ENCODE measurements at regions not wholly inside any gene's neighbourhood (a gene's known extent, or its start where the extent isn't known, plus 50 kb on each side); places are given as distances from the start of the nearest gene placed in this dataset.
"Not testable (repeated sequence)": the region's sequence is repeated elsewhere in the genome, so short reads cannot be mapped to it uniquely, and the experiment has no call there.

DNA sequence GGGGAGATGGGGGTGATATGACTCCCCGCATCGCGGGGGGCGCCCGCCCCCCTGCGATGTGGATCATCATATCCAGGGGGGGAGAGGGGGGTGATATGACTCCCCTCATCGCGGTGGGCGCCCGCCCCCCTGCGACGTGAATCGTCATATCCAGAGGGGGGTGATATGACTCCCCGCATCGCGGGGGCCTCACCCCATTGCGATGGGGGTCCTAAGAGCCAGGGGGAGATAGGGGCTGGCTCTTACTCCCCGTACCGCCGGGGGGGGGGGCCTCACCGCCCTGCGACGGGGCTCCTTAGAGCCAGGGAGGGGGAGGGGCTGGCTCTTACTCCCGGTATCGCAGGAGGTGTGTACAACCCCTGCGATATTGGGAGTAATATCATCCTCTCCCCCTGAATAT lies 54.5 kb upstream of the FRG2C start:
- TF ChIP-seq FOXP1 (CRISPR knock-in tag; IDR thresholded peaks at IDR 0.05; ENCODE audit: borderline replicate concordance); TCF7 (CRISPR knock-in tag; IDR thresholded peaks at IDR 0.05; ENCODE audit: low read depth); SP1 (CRISPR knock-in tag; conservative IDR thresholded peaks at IDR 0.05); CREM (CRISPR knock-in tag; IDR thresholded peaks at IDR 0.05); ZNF263 (CRISPR knock-in tag; IDR thresholded peaks at IDR 0.05; ENCODE audit: low read depth); NFYB (CRISPR knock-in tag; conservative IDR thresholded peaks at IDR 0.05; ENCODE audit: low read depth); GTF2I (CRISPR knock-in tag; conservative IDR thresholded peaks at IDR 0.05); JAZF1 (CRISPR knock-in tag; IDR thresholded peaks at IDR 0.05); ZNF317 (CRISPR knock-in tag; IDR thresholded peaks at IDR 0.05; ENCODE audit: borderline replicate concordance, low read depth): not testable (repeated sequence)
- TF ChIP-seq, protein P1, sequence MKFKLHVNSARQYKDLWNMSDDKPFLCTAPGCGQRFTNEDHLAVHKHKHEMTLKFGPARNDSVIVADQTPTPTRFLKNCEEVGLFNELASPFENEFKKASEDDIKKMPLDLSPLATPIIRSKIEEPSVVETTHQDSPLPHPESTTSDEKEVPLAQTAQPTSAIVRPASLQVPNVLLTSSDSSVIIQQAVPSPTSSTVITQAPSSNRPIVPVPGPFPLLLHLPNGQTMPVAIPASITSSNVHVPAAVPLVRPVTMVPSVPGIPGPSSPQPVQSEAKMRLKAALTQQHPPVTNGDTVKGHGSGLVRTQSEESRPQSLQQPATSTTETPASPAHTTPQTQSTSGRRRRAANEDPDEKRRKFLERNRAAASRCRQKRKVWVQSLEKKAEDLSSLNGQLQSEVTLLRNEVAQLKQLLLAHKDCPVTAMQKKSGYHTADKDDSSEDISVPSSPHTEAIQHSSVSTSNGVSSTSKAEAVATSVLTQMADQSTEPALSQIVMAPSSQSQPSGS (CRISPR knock-in tag; IDR thresholded peaks at IDR 0.05; ENCODE audit: borderline replicate concordance, low read depth), result not testable (repeated sequence)
- TF ChIP-seq, protein P2, sequence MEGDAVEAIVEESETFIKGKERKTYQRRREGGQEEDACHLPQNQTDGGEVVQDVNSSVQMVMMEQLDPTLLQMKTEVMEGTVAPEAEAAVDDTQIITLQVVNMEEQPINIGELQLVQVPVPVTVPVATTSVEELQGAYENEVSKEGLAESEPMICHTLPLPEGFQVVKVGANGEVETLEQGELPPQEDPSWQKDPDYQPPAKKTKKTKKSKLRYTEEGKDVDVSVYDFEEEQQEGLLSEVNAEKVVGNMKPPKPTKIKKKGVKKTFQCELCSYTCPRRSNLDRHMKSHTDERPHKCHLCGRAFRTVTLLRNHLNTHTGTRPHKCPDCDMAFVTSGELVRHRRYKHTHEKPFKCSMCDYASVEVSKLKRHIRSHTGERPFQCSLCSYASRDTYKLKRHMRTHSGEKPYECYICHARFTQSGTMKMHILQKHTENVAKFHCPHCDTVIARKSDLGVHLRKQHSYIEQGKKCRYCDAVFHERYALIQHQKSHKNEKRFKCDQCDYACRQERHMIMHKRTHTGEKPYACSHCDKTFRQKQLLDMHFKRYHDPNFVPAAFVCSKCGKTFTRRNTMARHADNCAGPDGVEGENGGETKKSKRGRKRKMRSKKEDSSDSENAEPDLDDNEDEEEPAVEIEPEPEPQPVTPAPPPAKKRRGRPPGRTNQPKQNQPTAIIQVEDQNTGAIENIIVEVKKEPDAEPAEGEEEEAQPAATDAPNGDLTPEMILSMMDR (IDR thresholded peaks at IDR 0.05), result not testable (repeated sequence)
- TF ChIP-seq, protein P3, sequence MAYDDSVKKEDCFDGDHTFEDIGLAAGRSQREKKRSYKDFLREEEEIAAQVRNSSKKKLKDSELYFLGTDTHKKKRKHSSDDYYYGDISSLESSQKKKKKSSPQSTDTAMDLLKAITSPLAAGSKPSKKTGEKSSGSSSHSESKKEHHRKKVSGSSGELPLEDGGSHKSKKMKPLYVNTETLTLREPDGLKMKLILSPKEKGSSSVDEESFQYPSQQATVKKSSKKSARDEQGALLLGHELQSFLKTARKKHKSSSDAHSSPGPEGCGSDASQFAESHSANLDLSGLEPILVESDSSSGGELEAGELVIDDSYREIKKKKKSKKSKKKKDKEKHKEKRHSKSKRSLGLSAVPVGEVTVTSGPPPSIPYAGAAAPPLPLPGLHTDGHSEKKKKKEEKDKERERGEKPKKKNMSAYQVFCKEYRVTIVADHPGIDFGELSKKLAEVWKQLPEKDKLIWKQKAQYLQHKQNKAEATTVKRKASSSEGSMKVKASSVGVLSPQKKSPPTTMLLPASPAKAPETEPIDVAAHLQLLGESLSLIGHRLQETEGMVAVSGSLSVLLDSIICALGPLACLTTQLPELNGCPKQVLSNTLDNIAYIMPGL (CRISPR knock-in tag; IDR thresholded peaks at IDR 0.05), result not testable (repeated sequence)
- TF ChIP-seq, protein P4, sequence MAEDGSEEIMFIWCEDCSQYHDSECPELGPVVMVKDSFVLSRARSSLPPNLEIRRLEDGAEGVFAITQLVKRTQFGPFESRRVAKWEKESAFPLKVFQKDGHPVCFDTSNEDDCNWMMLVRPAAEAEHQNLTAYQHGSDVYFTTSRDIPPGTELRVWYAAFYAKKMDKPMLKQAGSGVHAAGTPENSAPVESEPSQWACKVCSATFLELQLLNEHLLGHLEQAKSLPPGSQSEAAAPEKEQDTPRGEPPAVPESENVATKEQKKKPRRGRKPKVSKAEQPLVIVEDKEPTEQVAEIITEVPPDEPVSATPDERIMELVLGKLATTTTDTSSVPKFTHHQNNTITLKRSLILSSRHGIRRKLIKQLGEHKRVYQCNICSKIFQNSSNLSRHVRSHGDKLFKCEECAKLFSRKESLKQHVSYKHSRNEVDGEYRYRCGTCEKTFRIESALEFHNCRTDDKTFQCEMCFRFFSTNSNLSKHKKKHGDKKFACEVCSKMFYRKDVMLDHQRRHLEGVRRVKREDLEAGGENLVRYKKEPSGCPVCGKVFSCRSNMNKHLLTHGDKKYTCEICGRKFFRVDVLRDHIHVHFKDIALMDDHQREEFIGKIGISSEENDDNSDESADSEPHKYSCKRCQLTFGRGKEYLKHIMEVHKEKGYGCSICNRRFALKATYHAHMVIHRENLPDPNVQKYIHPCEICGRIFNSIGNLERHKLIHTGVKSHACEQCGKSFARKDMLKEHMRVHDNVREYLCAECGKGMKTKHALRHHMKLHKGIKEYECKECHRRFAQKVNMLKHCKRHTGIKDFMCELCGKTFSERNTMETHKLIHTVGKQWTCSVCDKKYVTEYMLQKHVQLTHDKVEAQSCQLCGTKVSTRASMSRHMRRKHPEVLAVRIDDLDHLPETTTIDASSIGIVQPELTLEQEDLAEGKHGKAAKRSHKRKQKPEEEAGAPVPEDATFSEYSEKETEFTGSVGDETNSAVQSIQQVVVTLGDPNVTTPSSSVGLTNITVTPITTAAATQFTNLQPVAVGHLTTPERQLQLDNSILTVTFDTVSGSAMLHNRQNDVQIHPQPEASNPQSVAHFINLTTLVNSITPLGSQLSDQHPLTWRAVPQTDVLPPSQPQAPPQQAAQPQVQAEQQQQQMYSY (CRISPR knock-in tag; IDR thresholded peaks at IDR 0.05), result not testable (repeated sequence)
- TF ChIP-seq, protein P5, sequence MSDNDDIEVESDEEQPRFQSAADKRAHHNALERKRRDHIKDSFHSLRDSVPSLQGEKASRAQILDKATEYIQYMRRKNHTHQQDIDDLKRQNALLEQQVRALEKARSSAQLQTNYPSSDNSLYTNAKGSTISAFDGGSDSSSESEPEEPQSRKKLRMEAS (CRISPR knock-in tag; IDR thresholded peaks at IDR 0.05), result not testable (repeated sequence)

Measured in WTC11 (cell line).